ENCODE measurements at regions not wholly inside any gene's neighbourhood (a gene's known extent, or its start where the extent isn't known, plus 50 kb on each side); places are given as distances from the start of the nearest gene placed in this dataset.

DNA sequence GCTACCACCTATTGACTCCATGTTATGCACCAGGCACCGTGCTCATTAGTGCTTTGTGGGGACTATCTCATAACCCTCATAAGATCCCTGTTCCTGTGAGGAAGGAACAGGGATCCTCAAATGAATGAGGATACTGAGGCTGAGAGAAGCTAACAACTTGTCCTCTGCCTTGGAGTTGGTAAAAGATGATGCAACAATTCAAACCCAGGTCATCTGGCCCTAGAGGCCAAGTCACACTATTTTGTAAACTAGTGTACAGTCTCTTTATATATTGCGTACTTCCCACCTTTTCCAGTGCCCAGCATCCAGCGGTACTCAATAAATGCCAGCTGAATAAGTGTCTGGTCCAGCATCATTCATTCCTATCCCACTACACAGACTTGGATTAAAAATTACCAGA lies 92.6 kb downstream of the RCN1 start:
- no TSS peak for BruUV-seq (replicated peaks)
- Histone ChIP-seq H3K4me1 (ENCODE audit: control insufficient read depth, insufficient read depth, low read length) (no peaks in the 10 kb centered on the region), H4K20me1 (ENCODE audit: insufficient read depth, low read length) (no peaks in the 10 kb centered on the region), H3K14ac (replicated peaks; ENCODE audit: low read depth, low read length) (no peak overlapping the region), H2BK120ac (ENCODE audit: low read depth, low read length) (no peak overlapping the region), H2BK15ac (ENCODE audit: low read depth, low read length) (no peak overlapping the region), H3K23ac (ENCODE audit: low read depth, low read length) (no peak overlapping the region), H2AK5ac (ENCODE audit: low read depth, low read length) (no peak overlapping the region), H2BK20ac (ENCODE audit: low read depth, low read length) (no peak overlapping the region), H2AK9ac (replicated peaks; ENCODE audit: low read depth, low read length, poor library complexity) (no peak overlapping the region), H4K5ac (ENCODE audit: low read depth, low read length) (no peak overlapping the region), H3K56ac (ENCODE audit: extremely low read depth, insufficient read depth, low read length) (no peak overlapping the region), H3K4me2 (ENCODE audit: low read depth, low read length) (no peak overlapping the region), H3K18ac (ENCODE audit: low read depth, low read length) (no peak overlapping the region), H3K36me3 (ENCODE audit: control insufficient read depth, insufficient read depth, low read length) (no peaks in the 10 kb centered on the region), H3K9me3 (ENCODE audit: control insufficient read depth, insufficient read depth, low read length) (no peaks in the 10 kb centered on the region), H3K27me3 (ENCODE audit: control insufficient read depth, insufficient read depth, low read length) (peaks cover 31% of the 10 kb centered on the region), H4K8ac (ENCODE audit: low read depth in 2 of 2, low read length in 2 of 2) (no peak overlapping the region), H3K27ac (ENCODE audit: insufficient read depth, low read length) (no peak overlapping the region), H3K4ac (ENCODE audit: low read depth, low read length) (no peak overlapping the region), H4K91ac (ENCODE audit: insufficient read depth, low read depth, low read length) (no peak overlapping the region), H2BK5ac (ENCODE audit: low read depth, low read length, poor library complexity, severe bottlenecking) (no peak overlapping the region), H3K9me1 (ENCODE audit: insufficient read depth, low read length) (no peaks in the 10 kb centered on the region), H3K9ac (ENCODE audit: low read depth, low read length) (no peak overlapping the region), H3K4me3 (ENCODE audit: insufficient read depth, low read depth, low read length) (no peak overlapping the region), H2AFZ (replicated peaks; ENCODE audit: low read length, poor library complexity) (no peak overlapping the region), H3K79me1 (ENCODE audit: low read depth in 1 of 2, low read length in 2 of 2) (no peaks in the 10 kb centered on the region)
- no CpG with 5 or more reads among the region's 3 CpGs for WGBS, 2 experiments (ENCODE audit: extremely low coverage in 2 of 2, insufficient read length in 1 of 2)
- ATAC-seq (ENCODE audit: low read depth) (no peak), DNase-seq (no peak)
- ChIA-PET POLR2A (ENCODE audit: unreplicated experiment) (interaction anchor here (0.7 kb wide), 1 partner anchor 138 kb away, joined by 4 read pairs; no protein-coding TSS in a partner anchor), CTCF (no interaction called here)
- dilution Hi-C loops (cut with HindIII; ENCODE audit: low sequenced_read_pairs, unreplicated experiment) = no loop called here
- TF ChIP-seq CEBPB (IDR thresholded peaks at IDR 0.05; ENCODE audit: low read depth, low read length) (peak; percentile 41; the same call in 1 of the 2 replicates), NFE2L2 (IDR thresholded peaks at IDR 0.05; ENCODE audit: low read depth, low read length) (no peak), ELK1 (IDR thresholded peaks at IDR 0.05; ENCODE audit: borderline replicate concordance, low read depth, low read length) (no peak), CHD1 (IDR thresholded peaks at IDR 0.05; ENCODE audit: low read depth, low read length) (no peak), MAFK (IDR thresholded peaks at IDR 0.05; ENCODE audit: low read depth, low read length) (no peak), MAZ (IDR thresholded peaks at IDR 0.05; ENCODE audit: borderline replicate concordance, low read depth, low read length) (no peak)
- intact Hi-C loops (cut with micrococcal nuclease) = no loop called here
- in situ Hi-C loops (cut with MboI; ENCODE audit: low sequenced_read_pairs) = no loop called here

Measured in IMR-90 (cell line).